ENCODE measurements at regions not wholly inside any gene's neighbourhood (a gene's known extent, or its start where the extent isn't known, plus 50 kb on each side); places are given as distances from the start of the nearest gene placed in this dataset.

- TF ChIP-seq, protein P1, sequence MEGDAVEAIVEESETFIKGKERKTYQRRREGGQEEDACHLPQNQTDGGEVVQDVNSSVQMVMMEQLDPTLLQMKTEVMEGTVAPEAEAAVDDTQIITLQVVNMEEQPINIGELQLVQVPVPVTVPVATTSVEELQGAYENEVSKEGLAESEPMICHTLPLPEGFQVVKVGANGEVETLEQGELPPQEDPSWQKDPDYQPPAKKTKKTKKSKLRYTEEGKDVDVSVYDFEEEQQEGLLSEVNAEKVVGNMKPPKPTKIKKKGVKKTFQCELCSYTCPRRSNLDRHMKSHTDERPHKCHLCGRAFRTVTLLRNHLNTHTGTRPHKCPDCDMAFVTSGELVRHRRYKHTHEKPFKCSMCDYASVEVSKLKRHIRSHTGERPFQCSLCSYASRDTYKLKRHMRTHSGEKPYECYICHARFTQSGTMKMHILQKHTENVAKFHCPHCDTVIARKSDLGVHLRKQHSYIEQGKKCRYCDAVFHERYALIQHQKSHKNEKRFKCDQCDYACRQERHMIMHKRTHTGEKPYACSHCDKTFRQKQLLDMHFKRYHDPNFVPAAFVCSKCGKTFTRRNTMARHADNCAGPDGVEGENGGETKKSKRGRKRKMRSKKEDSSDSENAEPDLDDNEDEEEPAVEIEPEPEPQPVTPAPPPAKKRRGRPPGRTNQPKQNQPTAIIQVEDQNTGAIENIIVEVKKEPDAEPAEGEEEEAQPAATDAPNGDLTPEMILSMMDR (IDR thresholded peaks at IDR 0.05) = no peak
- no peak overlapping the region for H3K4me3 ChIP-seq
Observed at GRCh38 chr5:124383693-124384092, 362.7 kb downstream of the ZNF608 start.

GRCh38 chr5:124377386-124377785, 369.1 kb downstream of the ZNF608 start:
- no peak for DNase-seq
- ATAC-seq = no peak
- intact Hi-C loops (cut with DNase I, micrococcal nuclease) = no loop called here
- Histone ChIP-seq H3K9me3 (peaks cover 6% of the 10 kb centered on the region), H3K36me3 (ENCODE audit: low read depth) (no peaks in the 10 kb centered on the region), H3K4me1 (ENCODE audit: low read depth) (no peaks in the 10 kb centered on the region), H3K4me3 (no peak overlapping the region)
- TF ChIP-seq, protein P1 (IDR thresholded peaks at IDR 0.05) = no peak

More at GRCh38 chr5:124383693-124384092, 362.7 kb downstream of the ZNF608 start:
- Histone ChIP-seq H3K4me1 (ENCODE audit: low read depth) (no peaks in the 10 kb centered on the region), H3K36me3 (ENCODE audit: low read depth) (no peaks in the 10 kb centered on the region), H3K9me3 (peaks cover 33% of the 10 kb centered on the region)
- ATAC-seq = no peak
- DNase-seq = no peak
- intact Hi-C loops (cut with DNase I, micrococcal nuclease) = no loop called here

- H3K4me1 ChIP-seq (ENCODE audit: low read depth) = no peaks in the 10 kb centered on the region
- no peak overlapping the region for H3K4me3 ChIP-seq
- no peaks in the 10 kb centered on the region for H3K36me3 ChIP-seq (ENCODE audit: low read depth)
- no peaks in the 10 kb centered on the region for H3K9me3 ChIP-seq
- TF ChIP-seq, protein P1 (IDR thresholded peaks at IDR 0.05) = no peak
- ATAC-seq (no peak), DNase-seq (no peak)
- intact Hi-C loops (cut with DNase I, micrococcal nuclease) = no loop called here
Observed at GRCh38 chr5:124373883-124374282, 372.6 kb downstream of the ZNF608 start.

DNA sequence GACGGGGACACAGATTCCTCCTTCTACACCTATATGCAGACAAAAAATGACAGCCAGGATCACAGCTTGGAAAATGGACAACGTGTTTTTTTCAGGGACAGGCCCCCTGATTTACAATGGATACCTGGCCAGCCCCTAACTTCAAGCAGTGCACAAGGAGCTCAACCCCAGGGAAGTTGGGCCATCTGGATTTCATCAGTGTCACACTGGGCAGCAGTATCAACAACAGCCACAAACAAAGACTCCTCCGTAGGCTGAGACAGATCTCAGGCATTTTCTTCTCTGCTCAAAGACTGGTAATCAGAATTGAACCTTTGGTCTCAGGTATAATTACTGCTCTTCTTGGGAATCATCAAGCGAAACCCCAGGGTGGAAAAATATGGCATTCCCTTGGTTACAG, 374.0 kb downstream of the ZNF608 start:
- H3K36me3 ChIP-seq (ENCODE audit: low read depth) = no peaks in the 10 kb centered on the region
- H3K4me3 ChIP-seq = no peak overlapping the region
- intact Hi-C loops (cut with DNase I, micrococcal nuclease) = no loop called here
- H3K4me1 ChIP-seq (ENCODE audit: low read depth) = no peaks in the 10 kb centered on the region
- H3K9me3 ChIP-seq = no peaks in the 10 kb centered on the region
- TF ChIP-seq, protein P1 (IDR thresholded peaks at IDR 0.05) = no peak
- DNase-seq (no peak), ATAC-seq (no peak)

GRCh38 chr5:124371111-124371706, 375.2 kb downstream of the ZNF608 start:
- ATAC-seq (no peak), DNase-seq (peak in 1 of 3 donors; percentile 31)
- intact Hi-C loops (cut with DNase I, micrococcal nuclease) = no loop called here
- no peaks in the 10 kb centered on the region for H3K4me1 ChIP-seq (ENCODE audit: low read depth)
- H3K9me3 ChIP-seq = no peaks in the 10 kb centered on the region
- H3K36me3 ChIP-seq (ENCODE audit: low read depth) = no peaks in the 10 kb centered on the region
- no peak overlapping the region for H3K4me3 ChIP-seq
- TF ChIP-seq, protein P1 (IDR thresholded peaks at IDR 0.05) = no peak

GRCh38 chr5:124370601-124371000, 375.8 kb downstream of the ZNF608 start:
- ATAC-seq (no peak), DNase-seq (no peak)
- TF ChIP-seq, protein P1 (IDR thresholded peaks at IDR 0.05) = no peak
- Histone ChIP-seq H3K9me3 (no peaks in the 10 kb centered on the region), H3K4me3 (no peak overlapping the region), H3K36me3 (ENCODE audit: low read depth) (no peaks in the 10 kb centered on the region), H3K4me1 (ENCODE audit: low read depth) (no peaks in the 10 kb centered on the region)
- intact Hi-C loops (cut with DNase I, micrococcal nuclease) = no loop called here

Measured in mucosa of descending colon (tissue), 3 donors.